ENCODE measurements at regions not wholly inside any gene's neighbourhood (a gene's known extent, or its start where the extent isn't known, plus 50 kb on each side); places are given as distances from the start of the nearest gene placed in this dataset.

DNA sequence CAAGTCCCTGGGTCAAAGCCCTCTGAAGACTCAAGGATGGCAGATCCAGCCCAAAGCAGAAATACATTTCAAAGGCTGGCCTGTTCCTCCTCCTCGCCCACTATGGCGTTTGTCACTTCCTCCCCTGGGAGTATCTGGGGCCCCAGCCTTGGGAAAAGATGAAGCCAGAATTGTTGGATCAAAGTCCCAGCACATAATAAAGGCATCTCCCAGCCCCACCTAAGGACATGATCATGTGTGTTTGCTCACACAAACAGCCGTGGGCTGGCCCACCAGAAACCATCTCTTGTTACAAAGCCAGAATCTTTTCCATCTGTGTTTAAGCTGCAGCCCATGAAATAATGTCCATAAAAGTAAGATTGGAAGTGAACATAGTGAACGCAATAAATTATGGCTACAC is 50.1 kb upstream of the HAAO start:
- TF ChIP-seq, protein P1, sequence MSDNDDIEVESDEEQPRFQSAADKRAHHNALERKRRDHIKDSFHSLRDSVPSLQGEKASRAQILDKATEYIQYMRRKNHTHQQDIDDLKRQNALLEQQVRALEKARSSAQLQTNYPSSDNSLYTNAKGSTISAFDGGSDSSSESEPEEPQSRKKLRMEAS (IDR thresholded peaks at IDR 0.05; ENCODE audit: low read depth, low read length): no peak
- TF ChIP-seq CTCF (IDR thresholded peaks at IDR 0.05; ENCODE audit: low read depth, low read length) (no peak), POLR2A (IDR thresholded peaks at IDR 0.05; ENCODE audit: extremely low read depth, insufficient read length) (no peak), MYC (IDR thresholded peaks at IDR 0.05; ENCODE audit: low read depth, low read length) (no peak)
